ENCODE measurements at regions not wholly inside any gene's neighbourhood (a gene's known extent, or its start where the extent isn't known, plus 50 kb on each side); places are given as distances from the start of the nearest gene placed in this dataset.

DNA sequence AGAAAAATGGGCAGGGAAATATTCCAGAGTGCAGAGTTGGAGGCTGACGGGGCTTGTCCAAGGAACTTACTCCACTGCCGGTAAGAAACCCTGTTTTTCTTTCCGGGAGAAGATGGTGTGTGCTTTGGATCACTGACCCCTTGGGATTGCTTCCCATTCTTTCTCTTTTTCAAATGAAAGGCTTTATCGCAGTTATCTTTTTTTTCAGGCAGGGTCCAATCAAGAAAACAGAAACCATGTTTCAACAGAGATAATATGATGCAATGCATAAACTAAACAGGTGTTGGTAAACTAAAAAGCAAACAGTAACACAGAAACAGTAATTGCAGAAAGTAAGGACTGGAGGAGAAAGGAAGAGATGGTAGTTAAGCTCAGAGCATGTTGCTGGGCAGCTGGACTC is 145.1 kb downstream of the LYPLAL1 start:
- WGBS, 3 donors, result 80 to 92% (median 89%) methylated on average over 4 of the region's 4 CpGs
- no peak overlapping the region for H3K27ac ChIP-seq
- no peaks in the 10 kb centered on the region for H3K27me3 ChIP-seq
- DNase-seq, result no peak
- TF ChIP-seq EP300 (IDR thresholded peaks at IDR 0.05), result no peak
- no peak for TF ChIP-seq POLR2A (IDR thresholded peaks at IDR 0.05)
- TF ChIP-seq, protein P1, sequence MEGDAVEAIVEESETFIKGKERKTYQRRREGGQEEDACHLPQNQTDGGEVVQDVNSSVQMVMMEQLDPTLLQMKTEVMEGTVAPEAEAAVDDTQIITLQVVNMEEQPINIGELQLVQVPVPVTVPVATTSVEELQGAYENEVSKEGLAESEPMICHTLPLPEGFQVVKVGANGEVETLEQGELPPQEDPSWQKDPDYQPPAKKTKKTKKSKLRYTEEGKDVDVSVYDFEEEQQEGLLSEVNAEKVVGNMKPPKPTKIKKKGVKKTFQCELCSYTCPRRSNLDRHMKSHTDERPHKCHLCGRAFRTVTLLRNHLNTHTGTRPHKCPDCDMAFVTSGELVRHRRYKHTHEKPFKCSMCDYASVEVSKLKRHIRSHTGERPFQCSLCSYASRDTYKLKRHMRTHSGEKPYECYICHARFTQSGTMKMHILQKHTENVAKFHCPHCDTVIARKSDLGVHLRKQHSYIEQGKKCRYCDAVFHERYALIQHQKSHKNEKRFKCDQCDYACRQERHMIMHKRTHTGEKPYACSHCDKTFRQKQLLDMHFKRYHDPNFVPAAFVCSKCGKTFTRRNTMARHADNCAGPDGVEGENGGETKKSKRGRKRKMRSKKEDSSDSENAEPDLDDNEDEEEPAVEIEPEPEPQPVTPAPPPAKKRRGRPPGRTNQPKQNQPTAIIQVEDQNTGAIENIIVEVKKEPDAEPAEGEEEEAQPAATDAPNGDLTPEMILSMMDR (IDR thresholded peaks at IDR 0.05), result no peak
- no peaks in the 10 kb centered on the region for H3K9me3 ChIP-seq
- H3K36me3 ChIP-seq, result no peaks in the 10 kb centered on the region
- intact Hi-C loops (cut with DNase I), result no loop called here
- H3K4me3 ChIP-seq, result no peak overlapping the region
- no peaks in the 10 kb centered on the region for H3K4me1 ChIP-seq (ENCODE audit: insufficient read depth)

DNA sequence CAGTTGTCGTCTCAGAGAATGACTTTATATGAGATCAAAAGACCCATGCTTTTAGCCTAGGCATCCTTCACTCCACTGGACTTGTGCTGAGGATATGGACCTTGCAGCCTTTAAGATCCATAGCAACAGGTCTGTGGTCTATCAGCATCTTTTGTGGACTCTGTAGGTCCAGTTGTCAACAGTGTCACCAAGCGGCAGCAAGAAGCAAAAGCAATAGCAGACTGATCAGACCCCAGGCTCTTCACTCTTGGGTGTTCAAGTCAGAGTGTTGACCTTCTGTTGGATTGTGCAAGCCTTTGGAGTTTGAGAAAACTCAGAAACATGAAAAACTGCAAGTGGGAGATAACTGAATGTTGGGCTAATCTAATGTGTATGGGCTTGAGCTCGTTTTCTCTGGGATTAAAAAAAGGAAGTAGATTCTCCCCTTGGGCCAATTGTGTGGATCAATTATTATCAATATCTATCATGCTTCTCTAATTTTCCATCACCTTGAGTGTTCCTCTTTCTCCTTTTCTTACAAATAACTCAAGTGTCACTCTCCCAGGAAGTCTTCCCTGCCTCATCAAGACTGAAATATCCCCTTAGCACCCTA is 144.2 kb downstream of the LYPLAL1 start:
- 89 to 91% (median 90%) methylated on average over 3 of the region's 3 CpGs for WGBS, 3 donors

DNA sequence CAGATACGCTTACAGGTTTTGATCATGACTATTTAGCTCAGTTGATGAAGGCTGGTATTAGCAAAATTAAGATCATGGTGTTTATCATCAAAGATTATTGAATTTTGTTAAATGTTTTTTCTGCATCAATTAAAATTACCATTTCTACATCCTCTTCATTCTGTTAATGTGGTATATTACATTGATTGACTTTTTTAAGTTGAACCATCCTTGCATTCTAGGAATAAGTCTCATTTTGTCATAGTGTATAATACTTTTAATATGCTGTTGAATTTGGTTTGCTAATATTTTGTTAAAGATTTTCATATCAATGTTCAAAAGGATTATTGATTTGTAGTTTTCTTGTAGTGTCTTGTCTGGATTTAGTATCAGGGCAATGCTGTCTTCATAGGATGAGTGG is 142.4 kb downstream of the LYPLAL1 start:
- intact Hi-C loops (cut with DNase I), result no loop called here
- H3K4me1 ChIP-seq (ENCODE audit: insufficient read depth), result no peaks in the 10 kb centered on the region
- no peak overlapping the region for H3K4me3 ChIP-seq
- DNase-seq, result no peak
- TF ChIP-seq POLR2A (IDR thresholded peaks at IDR 0.05), result no peak
- TF ChIP-seq, protein P1 (IDR thresholded peaks at IDR 0.05), result no peak
- WGBS, 3 donors, result 46 to 99% (median 98%) methylated on average over 1 of the region's 1 CpG
- no peaks in the 10 kb centered on the region for H3K36me3 ChIP-seq
- no peaks in the 10 kb centered on the region for H3K27me3 ChIP-seq
- no peak overlapping the region for H3K27ac ChIP-seq
- H3K9me3 ChIP-seq, result no peaks in the 10 kb centered on the region

More for the DNA sequence above, 144.2 kb downstream of the LYPLAL1 start:
- no peak for TF ChIP-seq POLR2A (IDR thresholded peaks at IDR 0.05)
- TF ChIP-seq EP300 (IDR thresholded peaks at IDR 0.05), result no peak
- TF ChIP-seq, protein P1 (IDR thresholded peaks at IDR 0.05), result no peak
- Histone ChIP-seq H3K27me3 (no peaks in the 10 kb centered on the region), H3K4me3 (no peak overlapping the region), H3K36me3 (no peaks in the 10 kb centered on the region), H3K27ac (no peak overlapping the region), H3K9me3 (no peaks in the 10 kb centered on the region), H3K4me1 (ENCODE audit: insufficient read depth) (no peaks in the 10 kb centered on the region)
- DNase-seq, result no peak
- intact Hi-C loops (cut with DNase I), result no loop called here

DNA sequence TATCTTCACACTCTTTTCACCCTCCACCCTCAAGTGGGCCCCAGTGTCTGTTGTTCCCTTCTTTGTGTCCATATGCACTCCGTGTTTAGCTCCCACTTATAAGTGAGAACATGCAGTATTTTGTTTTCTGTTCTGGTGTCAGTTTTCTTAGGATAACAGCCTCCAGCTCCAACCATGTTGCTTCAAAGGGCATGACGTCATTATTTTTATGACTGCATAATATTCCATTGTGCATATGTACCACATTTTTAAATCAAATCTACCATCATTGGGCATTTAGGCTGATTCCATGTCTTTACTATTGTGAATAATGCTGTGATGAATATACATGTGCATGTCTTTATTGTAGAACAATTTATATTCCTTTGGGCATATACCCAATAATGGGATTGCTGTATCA is 140.3 kb downstream of the LYPLAL1 start:
- no peak overlapping the region for H3K4me3 ChIP-seq
- H3K27ac ChIP-seq, result no peak overlapping the region
- H3K27me3 ChIP-seq, result no peaks in the 10 kb centered on the region
- H3K9me3 ChIP-seq, result no peaks in the 10 kb centered on the region
- no peak for DNase-seq
- TF ChIP-seq EP300 (IDR thresholded peaks at IDR 0.05), result no peak
- TF ChIP-seq, protein P1 (IDR thresholded peaks at IDR 0.05), result no peak
- TF ChIP-seq POLR2A (IDR thresholded peaks at IDR 0.05), result no peak
- H3K36me3 ChIP-seq, result no peaks in the 10 kb centered on the region
- WGBS, 3 donors, result 94 to 97% (median 95%) methylated on average over 2 of the region's 2 CpGs
- intact Hi-C loops (cut with DNase I), result no loop called here
- H3K4me1 ChIP-seq (ENCODE audit: insufficient read depth), result no peaks in the 10 kb centered on the region
